ENCODE measurements at regions not wholly inside any gene's neighbourhood (a gene's known extent, or its start where the extent isn't known, plus 50 kb on each side); places are given as distances from the start of the nearest gene placed in this dataset.
"Not testable (repeated sequence)": the region's sequence is repeated elsewhere in the genome, so short reads cannot be mapped to it uniquely, and the experiment has no call there.

GRCh38 chr3:152195206-152195605, 73.5 kb upstream of the MBNL1 start:
- DNase-seq (ENCODE audit: low spot score), result no peak

GRCh38 chr3:152196782-152197181, 71.9 kb upstream of the MBNL1 start:
- no peak for DNase-seq (ENCODE audit: low spot score)

GRCh38 chr3:152197451-152197850, 71.3 kb upstream of the MBNL1 start:
- DNase-seq (ENCODE audit: low spot score), result no peak

GRCh38 chr3:152197937-152198336, 70.8 kb upstream of the MBNL1 start:
- no peak for DNase-seq (ENCODE audit: low spot score)

GRCh38 chr3:152198665-152199064, 70.1 kb upstream of the MBNL1 start:
- no peak for DNase-seq (ENCODE audit: low spot score)

- DNase-seq (ENCODE audit: low spot score), result no peak
These were observed 69.5 kb upstream of the MBNL1 start for GRCh38 chr3:152199102-152199840.

GRCh38 chr3:152200476-152201420, 68.0 kb upstream of the MBNL1 start:
- DNase-seq (ENCODE audit: low spot score), result no peak

GRCh38 chr3:152202976-152203626, 65.6 kb upstream of the MBNL1 start:
- DNase-seq (ENCODE audit: low spot score), result no peak

- DNase-seq (ENCODE audit: low spot score), result no peak
These were observed 65.1 kb upstream of the MBNL1 start for GRCh38 chr3:152203652-152204051.

- no peak for DNase-seq (ENCODE audit: low spot score)
These were observed 64.5 kb upstream of the MBNL1 start for GRCh38 chr3:152204218-152204617.

GRCh38 chr3:152205097-152205593, 63.6 kb upstream of the MBNL1 start:
- no peak for DNase-seq (ENCODE audit: low spot score)

- DNase-seq (ENCODE audit: low spot score), result no peak
These were observed 62.4 kb upstream of the MBNL1 start for GRCh38 chr3:152206243-152206760.

- DNase-seq (ENCODE audit: low spot score), result no peak
These were observed 60.3 kb upstream of the MBNL1 start for GRCh38 chr3:152208439-152208838.

GRCh38 chr3:152209060-152209459, 59.7 kb upstream of the MBNL1 start:
- DNase-seq (ENCODE audit: low spot score), result no peak

GRCh38 chr3:152209776-152210175, 59.0 kb upstream of the MBNL1 start:
- no peak for DNase-seq (ENCODE audit: low spot score)

GRCh38 chr3:152210697-152211096, 58.0 kb upstream of the MBNL1 start:
- DNase-seq (ENCODE audit: low spot score), result no peak

GRCh38 chr3:152211655-152212054, 57.1 kb upstream of the MBNL1 start:
- DNase-seq (ENCODE audit: low spot score), result no peak

- no peak for DNase-seq (ENCODE audit: low spot score)
These were observed 55.5 kb upstream of the MBNL1 start for GRCh38 chr3:152213203-152213602.

- DNase-seq (ENCODE audit: low spot score), result no peak
These were observed 54.8 kb upstream of the MBNL1 start for GRCh38 chr3:152213938-152214337.

GRCh38 chr3:152216960-152217865, 51.5 kb upstream of the MBNL1 start:
- not testable (repeated sequence) for DNase-seq (ENCODE audit: low spot score)

- no peak for DNase-seq (ENCODE audit: low spot score)
These were observed 50.1 kb upstream of the MBNL1 start for GRCh38 chr3:152218602-152219001.
